Astrocyte (in vitro differentiated cells and primary cell): ENCODE measurements at regions not wholly inside any gene's neighbourhood (a gene's known extent, or its start where the extent isn't known, plus 50 kb on each side); places are given as distances from the start of the nearest gene placed in this dataset.

ENCODE experiments used
- DNase-seq: peaks from one replicate; pipeline ENCODE4 v3.0.0-alpha.2; 2010; ENCODE audit warnings: low read depth
- FAIRE-seq: peaks from 2 replicates; lab custom pipeline; 2011; peaks lifted over from hg19 to GRCh38; lab: Jason Lieb, UNC
- H2AFZ ChIP-seq: 2 replicates; pipeline ENCODE4 v1.6.0; 2012; ENCODE audit warnings: low read depth, low read length, inconsistent platforms
- H3K27ac ChIP-seq: 2 replicates; pipeline ENCODE4 v1.5.1; 2011; ENCODE audit warnings: low read depth, low read length, inconsistent platforms
- H3K27me3 ChIP-seq: 2 replicates; pipeline ENCODE4 v1.6.0; 2011; ENCODE audit warnings: low read length, inconsistent platforms; ENCODE audit not compliant: insufficient read depth
- H3K36me3 ChIP-seq: 2 replicates; pipeline ENCODE4 v1.5.1; 2011; ENCODE audit warnings: low read length, inconsistent platforms; ENCODE audit not compliant: insufficient read depth
- H3K4me1 ChIP-seq: 2 replicates; pipeline ENCODE4 v1.5.1; 2011; ENCODE audit warnings: low read length, inconsistent platforms; ENCODE audit not compliant: insufficient read depth
- H3K4me2 ChIP-seq: 2 replicates; pipeline ENCODE4 v1.6.0; 2012; ENCODE audit warnings: low read length, inconsistent platforms
- H3K4me3 ChIP-seq: 2 replicates; pipeline ENCODE4 v1.5.1; 2011; ENCODE audit warnings: low read depth, mild to moderate bottlenecking, low read length, inconsistent platforms; ENCODE audit not compliant: insufficient read depth
- H3K79me2 ChIP-seq: 2 replicates; pipeline ENCODE4 v1.6.0; 2012; ENCODE audit warnings: mild to moderate bottlenecking, low read length, inconsistent platforms; ENCODE audit not compliant: insufficient read depth
- H3K9ac ChIP-seq: 2 replicates; pipeline ENCODE4 v1.6.0; 2012; ENCODE audit warnings: mild to moderate bottlenecking, low read length, inconsistent platforms
- H3K9me3 ChIP-seq: 2 replicates; pipeline ENCODE4 v1.5.1; 2012; ENCODE audit warnings: low read depth, mild to moderate bottlenecking, low read length, inconsistent platforms; ENCODE audit not compliant: insufficient read depth
- H4K20me1 ChIP-seq: 2 replicates; pipeline ENCODE4 v1.6.0; 2012; ENCODE audit warnings: low read length, inconsistent platforms; ENCODE audit not compliant: insufficient read depth
- H3K27ac Mint-ChIP-seq: one replicate; pipeline ENCODE4 v1.8.0; 2021; ENCODE audit warnings: mild to moderate bottlenecking, mixed read lengths; ENCODE audit not compliant: unreplicated experiment
- H3K27me3 Mint-ChIP-seq: one replicate; pipeline ENCODE4 v1.8.0; 2021; ENCODE audit warnings: low read depth, mixed read lengths; ENCODE audit not compliant: unreplicated experiment
- H3K36me3 Mint-ChIP-seq: one replicate; pipeline ENCODE4 v1.8.0; 2021; ENCODE audit warnings: low read depth, mixed read lengths; ENCODE audit not compliant: unreplicated experiment
- H3K4me1 Mint-ChIP-seq: one replicate; pipeline ENCODE4 v1.8.0; 2021; ENCODE audit warnings: low read depth, mixed read lengths; ENCODE audit not compliant: unreplicated experiment
- H3K4me3 Mint-ChIP-seq: one replicate; pipeline ENCODE4 v1.8.0; 2021; ENCODE audit warnings: mild to moderate bottlenecking, moderate library complexity, mixed read lengths; ENCODE audit not compliant: unreplicated experiment
- H3K9me3 Mint-ChIP-seq: one replicate; pipeline ENCODE4 v1.8.0; 2021; ENCODE audit warnings: mild to moderate bottlenecking, mixed read lengths; ENCODE audit not compliant: unreplicated experiment
- EZH2 ChIP-seq: IDR thresholded peaks from 2 replicates; pipeline ENCODE4 v1.6.1; 2012; ENCODE audit warnings: mild to moderate bottlenecking, low read length, inconsistent platforms; ENCODE audit not compliant: insufficient read depth
- TF ChIP-seq, protein P1 (sequence below): IDR thresholded peaks from 2 replicates; pipeline ENCODE4 v1.5.1; 2011; ENCODE audit warnings: low read depth, mild to moderate bottlenecking, inconsistent platforms, low read length, moderate library complexity; ENCODE audit not compliant: insufficient read depth

DNA sequence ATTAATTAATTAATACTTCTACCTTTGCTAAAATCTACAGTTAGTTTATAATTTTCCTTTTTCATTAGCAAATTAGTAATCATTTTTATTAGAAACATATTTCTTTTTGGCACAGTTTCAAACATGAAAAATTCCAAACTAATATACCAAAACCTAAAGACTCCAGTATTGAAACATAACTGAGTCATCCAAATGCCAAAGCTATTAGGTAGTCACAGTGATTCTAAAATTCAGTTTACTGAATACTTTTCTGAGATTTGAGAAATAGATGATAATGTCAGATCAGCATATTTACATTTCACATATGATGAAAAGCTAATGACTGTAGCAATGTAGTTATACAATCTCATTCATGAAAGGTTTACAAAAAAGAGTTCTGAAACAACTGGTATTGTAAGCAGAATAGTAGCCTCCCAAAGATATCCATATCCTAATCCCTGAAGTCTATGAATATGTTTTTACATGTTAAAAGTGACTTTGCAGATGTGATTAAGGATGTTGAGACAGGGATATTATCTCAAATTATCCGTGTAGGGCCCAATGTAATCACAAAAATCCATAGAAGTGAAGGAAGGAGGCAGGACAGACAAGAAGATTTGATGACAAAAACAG is 680.2 kb upstream of the CHAC2 start:
- Histone ChIP-seq H3K9ac (peak overlapping the region; percentile 39), H3K4me2 (peak overlapping the region; percentile 31), H2AFZ (peak overlapping the region; percentile 38), H3K4me3 (no peak overlapping the region), H3K9me3 (no peaks in the 10 kb centered on the region), H4K20me1 (no peaks in the 10 kb centered on the region), H3K79me2 (no peaks in the 10 kb centered on the region), H3K36me3 (no peaks in the 10 kb centered on the region), H3K4me1 (peaks cover 5% of the 10 kb centered on the region), H3K27me3 (no peaks in the 10 kb centered on the region), H3K27ac (peak overlapping the region; percentile 56)
- peak overlapping the region; percentile 89 for H3K27ac Mint-ChIP-seq
- H3K36me3 Mint-ChIP-seq, result no peaks in the 10 kb centered on the region
- DNase-seq (peak; percentile 63), FAIRE-seq (no peak)
- H3K4me1 Mint-ChIP-seq, result peaks cover 16% of the 10 kb centered on the region
- no peaks in the 10 kb centered on the region for H3K27me3 Mint-ChIP-seq
- no peaks in the 10 kb centered on the region for H3K9me3 Mint-ChIP-seq
- H3K4me3 Mint-ChIP-seq, result no peak overlapping the region
- no peak for TF ChIP-seq EZH2
- TF ChIP-seq, protein P1, sequence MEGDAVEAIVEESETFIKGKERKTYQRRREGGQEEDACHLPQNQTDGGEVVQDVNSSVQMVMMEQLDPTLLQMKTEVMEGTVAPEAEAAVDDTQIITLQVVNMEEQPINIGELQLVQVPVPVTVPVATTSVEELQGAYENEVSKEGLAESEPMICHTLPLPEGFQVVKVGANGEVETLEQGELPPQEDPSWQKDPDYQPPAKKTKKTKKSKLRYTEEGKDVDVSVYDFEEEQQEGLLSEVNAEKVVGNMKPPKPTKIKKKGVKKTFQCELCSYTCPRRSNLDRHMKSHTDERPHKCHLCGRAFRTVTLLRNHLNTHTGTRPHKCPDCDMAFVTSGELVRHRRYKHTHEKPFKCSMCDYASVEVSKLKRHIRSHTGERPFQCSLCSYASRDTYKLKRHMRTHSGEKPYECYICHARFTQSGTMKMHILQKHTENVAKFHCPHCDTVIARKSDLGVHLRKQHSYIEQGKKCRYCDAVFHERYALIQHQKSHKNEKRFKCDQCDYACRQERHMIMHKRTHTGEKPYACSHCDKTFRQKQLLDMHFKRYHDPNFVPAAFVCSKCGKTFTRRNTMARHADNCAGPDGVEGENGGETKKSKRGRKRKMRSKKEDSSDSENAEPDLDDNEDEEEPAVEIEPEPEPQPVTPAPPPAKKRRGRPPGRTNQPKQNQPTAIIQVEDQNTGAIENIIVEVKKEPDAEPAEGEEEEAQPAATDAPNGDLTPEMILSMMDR, result no peak

- FAIRE-seq (no peak), DNase-seq (no peak)
- H3K27me3 Mint-ChIP-seq, result no peaks in the 10 kb centered on the region
- H3K36me3 Mint-ChIP-seq, result no peaks in the 10 kb centered on the region
- H3K9me3 Mint-ChIP-seq, result peaks cover 4% of the 10 kb centered on the region
- TF ChIP-seq, protein P1, result no peak
- H3K79me2 ChIP-seq, result no peaks in the 10 kb centered on the region
- no peaks in the 10 kb centered on the region for H3K27me3 ChIP-seq
- H3K4me1 ChIP-seq, result no peaks in the 10 kb centered on the region
- H3K9me3 ChIP-seq, result no peaks in the 10 kb centered on the region
- no peak overlapping the region for H3K27ac ChIP-seq
- H3K4me2 ChIP-seq, result no peak overlapping the region
- H4K20me1 ChIP-seq, result no peaks in the 10 kb centered on the region
- H3K4me3 Mint-ChIP-seq, result no peak overlapping the region
- H3K36me3 ChIP-seq, result no peaks in the 10 kb centered on the region
- no peak overlapping the region for H3K9ac ChIP-seq
- no peak overlapping the region for H3K4me3 ChIP-seq
- no peak overlapping the region for H2AFZ ChIP-seq
- no peaks in the 10 kb centered on the region for H3K4me1 Mint-ChIP-seq
- H3K27ac Mint-ChIP-seq, result no peak overlapping the region
Measured at GRCh38 chr2:53077413-53077812, 690.2 kb upstream of the CHAC2 start.

- Histone ChIP-seq H2AFZ (no peak overlapping the region), H3K27ac (no peak overlapping the region), H3K9ac (no peak overlapping the region), H3K9me3 (no peaks in the 10 kb centered on the region), H4K20me1 (no peaks in the 10 kb centered on the region), H3K27me3 (no peaks in the 10 kb centered on the region), H3K36me3 (no peaks in the 10 kb centered on the region), H3K79me2 (no peaks in the 10 kb centered on the region), H3K4me3 (no peak overlapping the region), H3K4me2 (no peak overlapping the region), H3K4me1 (no peaks in the 10 kb centered on the region)
- no peak overlapping the region for H3K4me3 Mint-ChIP-seq
- FAIRE-seq (no peak), DNase-seq (no peak)
- H3K4me1 Mint-ChIP-seq, result no peaks in the 10 kb centered on the region
- H3K27me3 Mint-ChIP-seq, result no peaks in the 10 kb centered on the region
- H3K27ac Mint-ChIP-seq, result no peak overlapping the region
- no peaks in the 10 kb centered on the region for H3K9me3 Mint-ChIP-seq
- TF ChIP-seq, protein P1, result no peak
- TF ChIP-seq EZH2, result no peak
- H3K36me3 Mint-ChIP-seq, result no peaks in the 10 kb centered on the region
Measured at GRCh38 chr2:53075760-53076159, 691.8 kb upstream of the CHAC2 start.
